IMR-90 (cell line): ENCODE measurements at regions not wholly inside any gene's neighbourhood (a gene's known extent, or its start where the extent isn't known, plus 50 kb on each side); places are given as distances from the start of the nearest gene placed in this dataset.

ENCODE experiments used
- ATAC-seq: fragments of 200-7000 bp; cut with Tn5 transposase; 2 replicates; pipeline ENCODE4 v1.9.1; 2020; ENCODE audit warnings: low read depth, mild to moderate bottlenecking, moderate library complexity
- BruUV-seq: library from RNA; stranded (reverse); fragments of 400-500 nt; replicated peaks from 2 replicates; lab custom pipeline; 2021; lab: Mats Ljungman, UMichigan
- CTCF ChIA-PET: fragments of 300-600 bp; formaldehyde crosslinking; extraction: SDS; loops from one replicate; lab custom pipeline; 2021; ENCODE audit warnings: antibody characterized with exemption; lab: Yijun Ruan, JAX
- POLR2A ChIA-PET: fragments of 300-600 bp; sonication (Branson Sonifier 250); formaldehyde crosslinking; loops from one replicate; lab custom pipeline; 2022; ENCODE audit warnings: antibody characterized with exemption; ENCODE audit not compliant: unreplicated experiment; lab: Charles Lee
- DNase-seq: peaks from one replicate; pipeline ENCODE4 v3.0.0; 2013
- H2AFZ ChIP-seq: replicated peaks from 2 replicates; pipeline ENCODE3; 2013; ENCODE audit warnings: low read length, mild to moderate bottlenecking; ENCODE audit not compliant: poor library complexity
- H2AK5ac ChIP-seq: 2 replicates; pipeline ENCODE4 v1.6.1; 2013; ENCODE audit warnings: low read depth, low read length, inconsistent platforms
- H2AK9ac ChIP-seq: replicated peaks from 2 replicates; pipeline ENCODE3; 2013; ENCODE audit warnings: mild to moderate bottlenecking, low read depth, low read length, moderate library complexity; ENCODE audit not compliant: poor library complexity
- H2BK120ac ChIP-seq: 2 replicates; pipeline ENCODE4 v1.6.1; 2013; ENCODE audit warnings: low read depth, low read length, inconsistent platforms
- H2BK15ac ChIP-seq: 3 replicates; pipeline ENCODE4 v1.6.1; 2013; ENCODE audit warnings: low read depth, low read length, inconsistent platforms
- H2BK20ac ChIP-seq: 2 replicates; pipeline ENCODE4 v1.6.1; 2013; ENCODE audit warnings: low read depth, mild to moderate bottlenecking, inconsistent platforms, low read length, moderate library complexity
- H2BK5ac ChIP-seq: 2 replicates; pipeline ENCODE4 v1.6.1; 2013; ENCODE audit warnings: mild to moderate bottlenecking, low read depth, low read length, inconsistent platforms; ENCODE audit not compliant: poor library complexity, severe bottlenecking
- H3K14ac ChIP-seq: replicated peaks from 2 replicates; pipeline ENCODE4 v1.6.1; 2013; ENCODE audit warnings: low read depth, low read length, inconsistent platforms
- H3K18ac ChIP-seq: 2 replicates; pipeline ENCODE4 v1.6.1; 2013; ENCODE audit warnings: low read depth, low read length, control low read depth
- H3K23ac ChIP-seq: 2 replicates; pipeline ENCODE4 v1.6.1; 2013; ENCODE audit warnings: low read depth, low read length, inconsistent platforms
- H3K27ac ChIP-seq: 2 replicates; pipeline ENCODE4 v1.5.1; 2013; ENCODE audit warnings: mild to moderate bottlenecking, control low read depth, low read length; ENCODE audit not compliant: insufficient read depth
- H3K27me3 ChIP-seq: 2 replicates; pipeline ENCODE4 v1.6.1; 2013; ENCODE audit warnings: low read length; ENCODE audit not compliant: control insufficient read depth, insufficient read depth
- H3K36me3 ChIP-seq: 2 replicates; pipeline ENCODE4 v1.6.1; 2013; ENCODE audit warnings: low read length, mixed read lengths; ENCODE audit not compliant: control insufficient read depth, insufficient read depth
- H3K4ac ChIP-seq: 2 replicates; pipeline ENCODE4 v1.6.1; 2013; ENCODE audit warnings: low read depth, low read length, inconsistent platforms
- H3K4me1 ChIP-seq: 2 replicates; pipeline ENCODE4 v1.6.1; 2013; ENCODE audit warnings: low read length, mixed read lengths; ENCODE audit not compliant: control insufficient read depth, insufficient read depth
- H3K4me2 ChIP-seq: 2 replicates; pipeline ENCODE4 v1.6.1; 2013; ENCODE audit warnings: low read depth, mild to moderate bottlenecking, control low read depth, low read length, moderate library complexity
- H3K4me3 ChIP-seq: 2 replicates; pipeline ENCODE4 v1.5.1; 2013; ENCODE audit warnings: low read depth, mild to moderate bottlenecking, control low read depth, low read length, moderate library complexity; ENCODE audit not compliant: insufficient read depth
- H3K56ac ChIP-seq: 2 replicates; pipeline ENCODE4 v1.6.1; 2013; ENCODE audit warnings: low read length, inconsistent platforms; ENCODE audit not compliant: insufficient read depth; ENCODE audit errors: extremely low read depth
- H3K79me1 ChIP-seq, 2 experiments: 2 replicates each; pipeline ENCODE4 v1.6.1; 2013; ENCODE audit warnings: low read length in 2 of 2, inconsistent platforms in 1 of 2, low read depth in 1 of 2
- H3K9ac ChIP-seq: 2 replicates; pipeline ENCODE4 v1.6.1; 2013; ENCODE audit warnings: low read depth, low read length, control low read depth
- H3K9me1 ChIP-seq: 2 replicates; pipeline ENCODE4 v1.6.1; 2013; ENCODE audit warnings: low read length, inconsistent platforms; ENCODE audit not compliant: insufficient read depth
- H3K9me3 ChIP-seq: 2 replicates; pipeline ENCODE4 v1.6.1; 2013; ENCODE audit warnings: low read length; ENCODE audit not compliant: control insufficient read depth, insufficient read depth
- H4K20me1 ChIP-seq: 2 replicates; pipeline ENCODE4 v1.6.1; 2013; ENCODE audit warnings: low read length, inconsistent platforms; ENCODE audit not compliant: insufficient read depth
- H4K5ac ChIP-seq: 2 replicates; pipeline ENCODE4 v1.6.1; 2013; ENCODE audit warnings: mild to moderate bottlenecking, low read depth, low read length, control low read depth
- H4K8ac ChIP-seq, 2 experiments: 2 replicates each; pipeline ENCODE4 v1.6.1; 2013; ENCODE audit warnings: low read depth in 2 of 2, low read length in 2 of 2, control low read depth in 1 of 2, inconsistent platforms in 1 of 2
- H4K91ac ChIP-seq: 2 replicates; pipeline ENCODE4 v1.6.1; 2013; ENCODE audit warnings: low read depth, low read length, inconsistent platforms; ENCODE audit not compliant: insufficient read depth
- MXI1 ChIP-seq: IDR thresholded peaks from 2 replicates; pipeline ENCODE4 v1.6.1; 2012; ENCODE audit warnings: low read depth, mild to moderate bottlenecking, low read length, moderate library complexity, borderline replicate concordance
- RCOR1 ChIP-seq: IDR thresholded peaks from 2 replicates; pipeline ENCODE4 v1.6.1; 2012; ENCODE audit warnings: mild to moderate bottlenecking, low read length, improper control_type of control experiment; ENCODE audit not compliant: insufficient replicate concordance
- whole genome bisulfite sequencing, 2 experiments: methylation state at CpG; one replicate each; pipeline versions ENCODE4 v1.1.5 to v1.1.7; 2013; ENCODE audit warnings: missing lambda C conversion rate in 2 of 2; ENCODE audit not compliant: insufficient read length in 1 of 2; ENCODE audit errors: extremely low coverage in 2 of 2; 5-methylcytosine and 5-hydroxymethylcytosine counted together
- dilution Hi-C: fragments of 300-500 bp; cut with HindIII; formaldehyde crosslinking; loops from one replicate; pipeline ENCODE4 v1.14.3; 2018; ENCODE audit warnings: low sequenced_read_pairs; ENCODE audit not compliant: unreplicated experiment
- in situ Hi-C: fragments of 300-500 bp; cut with MboI; formaldehyde crosslinking; loops from 3 replicates; pipeline ENCODE4 v1.14.3; 2019; ENCODE audit warnings: low sequenced_read_pairs, inconsistent platforms, mixed read lengths
- intact Hi-C: fragments of 100-400 bp; cut with micrococcal nuclease; formaldehyde crosslinking; loops from 2 replicates; pipeline ENCODE4 v1.10.0; 2022

- BruUV-seq: no TSS peak
- no peak overlapping the region for H3K56ac ChIP-seq
- H2AK5ac ChIP-seq: no peak overlapping the region
- CTCF ChIA-PET: no interaction called here
- no peak overlapping the region for H2AK9ac ChIP-seq
- H3K4me3 ChIP-seq: no peak overlapping the region
- H4K5ac ChIP-seq: no peak overlapping the region
- no peak overlapping the region for H3K18ac ChIP-seq
- H3K27ac ChIP-seq: no peak overlapping the region
- no peaks in the 10 kb centered on the region for H4K20me1 ChIP-seq
- dilution Hi-C loops: no loop called here
- no peak overlapping the region for H2BK5ac ChIP-seq
- TF ChIP-seq RCOR1 (no peak), MXI1 (no peak)
- peaks cover 1% of the 10 kb centered on the region; the same call in 1 of the 2 replicates for H3K4me1 ChIP-seq
- H3K4ac ChIP-seq: no peak overlapping the region
- no peak overlapping the region for H2BK15ac ChIP-seq
- in situ Hi-C loops: no loop called here
- no peaks in the 10 kb centered on the region for H3K9me3 ChIP-seq
- no peak for DNase-seq
- no peak overlapping the region for H3K4me2 ChIP-seq
- H3K14ac ChIP-seq: no peak overlapping the region
- no peak overlapping the region for H3K23ac ChIP-seq
- POLR2A ChIA-PET: interaction anchor here (0.6 kb wide), 1 partner anchor 356 kb away, joined by 5 read pairs; no protein-coding TSS in a partner anchor
- H3K9ac ChIP-seq: no peak overlapping the region
- H2BK120ac ChIP-seq: no peak overlapping the region
- ATAC-seq: no peak
- WGBS, 2 experiments: no CpG with 5 or more reads among the region's 1 CpG
- H3K79me1 ChIP-seq: no peaks in the 10 kb centered on the region
- H4K91ac ChIP-seq: no peak overlapping the region
- H3K9me1 ChIP-seq: no peaks in the 10 kb centered on the region
- H3K36me3 ChIP-seq: no peaks in the 10 kb centered on the region
- intact Hi-C loops: no loop called here
- no peaks in the 10 kb centered on the region; the same call in 1 of the 2 replicates for H3K27me3 ChIP-seq
- no peak overlapping the region for H4K8ac ChIP-seq
- no peak overlapping the region for H2BK20ac ChIP-seq
- no peak overlapping the region for H2AFZ ChIP-seq
These were observed 427.9 kb downstream of the CCDC91 start for GRCh38 chr12:28618171-28618570.
